BLaER1 (cell line): ENCODE measurements at regions not wholly inside any gene's neighbourhood (a gene's known extent, or its start where the extent isn't known, plus 50 kb on each side); places are given as distances from the start of the nearest gene placed in this dataset.

Source experiments
- H3K27ac ChIP-seq: shearing (Covaris generic); formaldehyde crosslinking; 2 replicates; pipeline ENCODE4 v1.8.1; 2022
- H3K27me3 ChIP-seq: shearing (Covaris generic); formaldehyde crosslinking; 2 replicates; pipeline ENCODE4 v1.8.1; 2022
- H3K36me3 ChIP-seq: shearing (Covaris generic); formaldehyde crosslinking; 2 replicates; pipeline ENCODE4 v1.8.1; 2022
- H3K4me1 ChIP-seq: shearing (Covaris generic); formaldehyde crosslinking; 2 replicates; pipeline ENCODE4 v1.8.1; 2022
- H3K4me2 ChIP-seq: shearing (Covaris generic); formaldehyde crosslinking; 2 replicates; pipeline ENCODE4 v1.8.1; 2022
- H3K4me3 ChIP-seq: shearing (Covaris generic); formaldehyde crosslinking; 2 replicates; pipeline ENCODE4 v1.8.1; 2022
- H3K9ac ChIP-seq: shearing (Covaris generic); formaldehyde crosslinking; 2 replicates; pipeline ENCODE4 v1.8.1; 2022
- H3K9me3 ChIP-seq: shearing (Covaris generic); formaldehyde crosslinking; 2 replicates; pipeline ENCODE4 v1.8.1; 2022
- H4K20me1 ChIP-seq: shearing (Covaris generic); formaldehyde crosslinking; 2 replicates; pipeline ENCODE4 v1.8.1; 2022
- Cebpa-rat ChIP-seq: shearing (Covaris generic); IDR thresholded peaks from 2 replicates; pipeline ENCODE4 v1.8.1; 2022

- H3K4me2 ChIP-seq, result no peak overlapping the region
- H3K4me1 ChIP-seq, result no peaks in the 10 kb centered on the region
- H3K36me3 ChIP-seq, result no peaks in the 10 kb centered on the region
- H3K9ac ChIP-seq, result no peak overlapping the region
- H3K27me3 ChIP-seq, result no peaks in the 10 kb centered on the region
- no peak for TF ChIP-seq Cebpa-rat
- no peak overlapping the region for H3K4me3 ChIP-seq
- no peak overlapping the region for H3K27ac ChIP-seq
- no peaks in the 10 kb centered on the region for H3K9me3 ChIP-seq
- no peaks in the 10 kb centered on the region for H4K20me1 ChIP-seq
These were observed 78.2 kb upstream of the MIR17HG start for GRCh38 chr13:91269237-91269636.

GRCh38 chr13:91270031-91270430 is 77.5 kb upstream of the MIR17HG start:
- Histone ChIP-seq H3K27ac (no peak overlapping the region), H3K27me3 (no peaks in the 10 kb centered on the region), H3K9me3 (no peaks in the 10 kb centered on the region), H3K36me3 (no peaks in the 10 kb centered on the region), H3K9ac (no peak overlapping the region), H3K4me3 (no peak overlapping the region), H3K4me2 (no peak overlapping the region), H3K4me1 (no peaks in the 10 kb centered on the region), H4K20me1 (no peaks in the 10 kb centered on the region)
- no peak for TF ChIP-seq Cebpa-rat

GRCh38 chr13:91272235-91272777 is 75.2 kb upstream of the MIR17HG start:
- H4K20me1 ChIP-seq, result no peaks in the 10 kb centered on the region
- no peaks in the 10 kb centered on the region for H3K9me3 ChIP-seq
- H3K27me3 ChIP-seq, result no peaks in the 10 kb centered on the region
- H3K4me3 ChIP-seq, result no peak overlapping the region
- no peak for TF ChIP-seq Cebpa-rat
- H3K27ac ChIP-seq, result no peak overlapping the region
- no peak overlapping the region for H3K4me2 ChIP-seq
- no peak overlapping the region for H3K9ac ChIP-seq
- no peaks in the 10 kb centered on the region for H3K36me3 ChIP-seq
- no peaks in the 10 kb centered on the region for H3K4me1 ChIP-seq

GRCh38 chr13:91273675-91274074 is 73.8 kb upstream of the MIR17HG start:
- TF ChIP-seq Cebpa-rat, result no peak
- Histone ChIP-seq H3K27me3 (no peaks in the 10 kb centered on the region), H3K4me1 (no peaks in the 10 kb centered on the region), H3K9me3 (no peaks in the 10 kb centered on the region), H3K27ac (no peak overlapping the region), H3K36me3 (no peaks in the 10 kb centered on the region), H3K4me3 (no peak overlapping the region), H3K9ac (no peak overlapping the region), H3K4me2 (no peak overlapping the region), H4K20me1 (no peaks in the 10 kb centered on the region)

- H3K27me3 ChIP-seq, result no peaks in the 10 kb centered on the region
These were observed 70.3 kb upstream of the MIR17HG start for GRCh38 chr13:91277013-91277676.

GRCh38 chr13:91278291-91278690 is 69.2 kb upstream of the MIR17HG start:
- Histone ChIP-seq H3K27ac (no peak overlapping the region), H3K27me3 (no peaks in the 10 kb centered on the region), H3K4me2 (no peak overlapping the region), H3K36me3 (no peaks in the 10 kb centered on the region), H4K20me1 (no peaks in the 10 kb centered on the region), H3K9ac (no peak overlapping the region), H3K4me1 (no peaks in the 10 kb centered on the region), H3K4me3 (no peak overlapping the region), H3K9me3 (no peaks in the 10 kb centered on the region)
- no peak for TF ChIP-seq Cebpa-rat

More at GRCh38 chr13:91277013-91277676, 70.3 kb upstream of the MIR17HG start:
- H3K9ac ChIP-seq, result no peak overlapping the region
- no peak overlapping the region for H3K27ac ChIP-seq
- no peak for TF ChIP-seq Cebpa-rat
- H3K4me1 ChIP-seq, result no peaks in the 10 kb centered on the region
- H3K4me3 ChIP-seq, result no peak overlapping the region
- no peaks in the 10 kb centered on the region for H3K9me3 ChIP-seq
- no peak overlapping the region for H3K4me2 ChIP-seq
- no peaks in the 10 kb centered on the region for H3K36me3 ChIP-seq
- no peaks in the 10 kb centered on the region for H4K20me1 ChIP-seq

GRCh38 chr13:91278888-91279287 is 68.6 kb upstream of the MIR17HG start:
- no peaks in the 10 kb centered on the region for H3K36me3 ChIP-seq
- no peaks in the 10 kb centered on the region for H3K9me3 ChIP-seq
- H3K27ac ChIP-seq, result no peak overlapping the region
- no peaks in the 10 kb centered on the region for H4K20me1 ChIP-seq
- H3K4me2 ChIP-seq, result no peak overlapping the region
- no peaks in the 10 kb centered on the region for H3K27me3 ChIP-seq
- TF ChIP-seq Cebpa-rat, result no peak
- no peak overlapping the region for H3K9ac ChIP-seq
- H3K4me1 ChIP-seq, result no peaks in the 10 kb centered on the region
- H3K4me3 ChIP-seq, result no peak overlapping the region

- Histone ChIP-seq H3K4me2 (no peak overlapping the region), H3K36me3 (no peaks in the 10 kb centered on the region), H4K20me1 (no peaks in the 10 kb centered on the region), H3K27ac (no peak overlapping the region), H3K4me1 (no peaks in the 10 kb centered on the region), H3K4me3 (no peak overlapping the region), H3K9me3 (no peaks in the 10 kb centered on the region), H3K9ac (no peak overlapping the region), H3K27me3 (no peaks in the 10 kb centered on the region)
- TF ChIP-seq Cebpa-rat, result no peak
These were observed 66.7 kb upstream of the MIR17HG start for GRCh38 chr13:91280801-91281200.

- Histone ChIP-seq H3K9me3 (no peaks in the 10 kb centered on the region), H3K27ac (no peak overlapping the region), H4K20me1 (no peaks in the 10 kb centered on the region), H3K4me1 (no peaks in the 10 kb centered on the region), H3K27me3 (no peaks in the 10 kb centered on the region), H3K4me2 (no peak overlapping the region), H3K4me3 (no peak overlapping the region), H3K9ac (no peak overlapping the region), H3K36me3 (no peaks in the 10 kb centered on the region)
- TF ChIP-seq Cebpa-rat, result no peak
These were observed 63.2 kb upstream of the MIR17HG start for GRCh38 chr13:91284335-91284734.

- no peak overlapping the region for H3K4me3 ChIP-seq
- H4K20me1 ChIP-seq, result no peaks in the 10 kb centered on the region
- H3K4me1 ChIP-seq, result no peaks in the 10 kb centered on the region
- no peaks in the 10 kb centered on the region for H3K9me3 ChIP-seq
- no peak overlapping the region for H3K4me2 ChIP-seq
- TF ChIP-seq Cebpa-rat, result no peak
- H3K27ac ChIP-seq, result no peak overlapping the region
- no peaks in the 10 kb centered on the region for H3K36me3 ChIP-seq
- H3K9ac ChIP-seq, result no peak overlapping the region
- H3K27me3 ChIP-seq, result no peaks in the 10 kb centered on the region
These were observed 61.2 kb upstream of the MIR17HG start for GRCh38 chr13:91286317-91286716.

- Histone ChIP-seq H3K27me3 (no peaks in the 10 kb centered on the region), H3K27ac (no peak overlapping the region), H3K9me3 (no peaks in the 10 kb centered on the region), H3K9ac (no peak overlapping the region), H3K4me2 (no peak overlapping the region), H3K4me3 (no peak overlapping the region), H3K4me1 (no peaks in the 10 kb centered on the region), H4K20me1 (no peaks in the 10 kb centered on the region), H3K36me3 (no peaks in the 10 kb centered on the region)
- TF ChIP-seq Cebpa-rat, result no peak
These were observed 56.4 kb upstream of the MIR17HG start for GRCh38 chr13:91291078-91291477.
